Body of pancreas (tissue), 4 donors: ENCODE measurements at regions not wholly inside any gene's neighbourhood (a gene's known extent, or its start where the extent isn't known, plus 50 kb on each side); places are given as distances from the start of the nearest gene placed in this dataset.

ENCODE experiments used
- POLR2A ChIP-seq, 3 donors: fragments of 450-650 bp; IDR thresholded peaks; one replicate each; pipeline ENCODE4 v1.6.1; 2016; ENCODE audit warnings: antibody characterized with exemption in 3 of 3, mild to moderate bottlenecking in 2 of 3
- TF ChIP-seq, protein P1 (sequence below), 7 experiments: fragments of 450-650 bp in 4 of 7; fragments of 200-600 bp in 3 of 7; sonication (generic) in 3 of 7; IDR thresholded peaks; one replicate each; pipeline ENCODE4 v1.5.1; 2016 to 2019; ENCODE audit warnings: antibody characterized with exemption in 7 of 7

DNA sequence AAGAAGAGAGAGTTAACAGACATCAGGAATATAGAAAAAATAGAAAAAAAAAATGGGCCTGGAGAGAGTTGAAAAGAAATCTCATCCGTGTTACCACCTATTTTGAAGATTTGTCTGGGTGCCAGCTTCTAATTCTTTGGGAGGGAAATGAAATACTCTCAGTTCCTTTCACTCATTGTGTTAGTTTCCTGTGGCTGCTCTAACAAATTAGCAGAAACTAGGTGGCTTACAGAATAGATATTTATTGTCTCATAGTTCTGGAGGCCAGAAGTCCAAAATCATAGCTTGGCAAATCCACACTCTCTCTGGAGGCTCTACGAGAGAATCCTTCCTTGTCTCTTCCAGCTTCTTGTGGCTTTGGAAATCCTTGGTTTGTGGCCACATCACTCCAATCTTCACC, 225.1 kb upstream of the BTBD3 start:
- TF ChIP-seq, protein P1, sequence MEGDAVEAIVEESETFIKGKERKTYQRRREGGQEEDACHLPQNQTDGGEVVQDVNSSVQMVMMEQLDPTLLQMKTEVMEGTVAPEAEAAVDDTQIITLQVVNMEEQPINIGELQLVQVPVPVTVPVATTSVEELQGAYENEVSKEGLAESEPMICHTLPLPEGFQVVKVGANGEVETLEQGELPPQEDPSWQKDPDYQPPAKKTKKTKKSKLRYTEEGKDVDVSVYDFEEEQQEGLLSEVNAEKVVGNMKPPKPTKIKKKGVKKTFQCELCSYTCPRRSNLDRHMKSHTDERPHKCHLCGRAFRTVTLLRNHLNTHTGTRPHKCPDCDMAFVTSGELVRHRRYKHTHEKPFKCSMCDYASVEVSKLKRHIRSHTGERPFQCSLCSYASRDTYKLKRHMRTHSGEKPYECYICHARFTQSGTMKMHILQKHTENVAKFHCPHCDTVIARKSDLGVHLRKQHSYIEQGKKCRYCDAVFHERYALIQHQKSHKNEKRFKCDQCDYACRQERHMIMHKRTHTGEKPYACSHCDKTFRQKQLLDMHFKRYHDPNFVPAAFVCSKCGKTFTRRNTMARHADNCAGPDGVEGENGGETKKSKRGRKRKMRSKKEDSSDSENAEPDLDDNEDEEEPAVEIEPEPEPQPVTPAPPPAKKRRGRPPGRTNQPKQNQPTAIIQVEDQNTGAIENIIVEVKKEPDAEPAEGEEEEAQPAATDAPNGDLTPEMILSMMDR (IDR thresholded peaks at IDR 0.05): no peak
- no peak for TF ChIP-seq POLR2A (IDR thresholded peaks at IDR 0.05)
